ENCODE measurements at regions not wholly inside any gene's neighbourhood (a gene's known extent, or its start where the extent isn't known, plus 50 kb on each side); places are given as distances from the start of the nearest gene placed in this dataset.
"Not testable (repeated sequence)": the region's sequence is repeated elsewhere in the genome, so short reads cannot be mapped to it uniquely, and the experiment has no call there.

- no peak for ATAC-seq
These were observed 318.8 kb downstream of the TSN start for GRCh38 chr2:122074201-122074600.

GRCh38 chr2:122075381-122075780, 319.9 kb downstream of the TSN start:
- ATAC-seq = no peak

DNA sequence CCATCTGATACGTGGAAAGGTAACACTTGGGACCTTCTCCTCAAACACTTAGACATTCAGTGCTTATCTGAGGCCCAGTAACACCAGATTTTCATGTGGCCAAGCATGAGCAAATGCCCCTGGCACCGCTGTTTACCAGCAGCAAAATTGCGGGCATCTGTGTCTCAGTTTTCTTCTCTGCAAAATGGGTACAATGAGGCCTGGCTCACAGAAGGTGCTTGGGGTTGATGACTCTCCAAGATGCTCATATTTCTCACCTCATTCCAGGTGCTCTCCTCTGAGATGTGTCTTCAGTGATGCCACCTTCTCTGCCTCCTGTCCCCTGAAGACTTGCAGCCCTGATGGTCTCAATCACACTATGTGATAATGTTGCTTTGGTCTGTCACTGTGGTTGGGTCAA, 321.7 kb downstream of the TSN start:
- no peak for ATAC-seq

DNA sequence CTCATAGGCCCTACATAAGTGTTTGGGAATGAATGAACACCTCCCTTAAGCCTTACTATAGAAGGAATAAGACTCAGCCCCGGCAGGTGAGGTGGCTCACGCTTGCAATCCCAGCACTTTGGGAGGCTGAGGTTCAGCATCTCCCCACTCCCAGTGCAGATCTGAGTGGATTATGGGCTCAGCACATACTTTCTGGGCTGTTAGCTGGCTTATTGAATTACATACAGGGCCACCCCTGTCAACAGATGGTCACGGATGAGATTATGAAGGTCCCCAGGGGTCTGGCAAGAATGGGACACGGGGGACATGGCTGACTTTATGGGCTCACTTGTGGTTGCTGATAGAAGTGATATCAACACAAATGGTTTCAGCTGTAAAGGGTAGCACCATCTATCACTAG, 322.3 kb downstream of the TSN start:
- ATAC-seq = no peak

DNA sequence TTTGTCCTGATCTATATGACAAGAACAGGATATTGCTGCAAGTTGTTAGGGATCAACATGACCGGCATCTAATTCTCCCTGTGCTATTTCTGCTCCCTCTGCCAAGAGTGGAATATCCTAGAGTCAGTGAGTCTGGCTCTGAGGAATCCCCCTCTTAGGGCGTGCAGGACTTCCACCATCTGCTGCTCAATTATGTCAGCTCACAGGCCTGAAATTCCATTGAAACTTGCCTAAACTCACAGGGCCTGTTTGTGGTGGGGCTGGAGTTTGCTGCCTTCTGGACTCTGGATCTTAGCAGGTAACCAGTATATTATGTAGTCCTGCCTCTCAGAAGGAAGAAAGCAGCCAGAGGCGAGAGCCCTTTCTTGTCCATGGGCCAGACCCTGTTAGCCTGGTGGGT, 323.0 kb downstream of the TSN start:
- ATAC-seq = no peak

DNA sequence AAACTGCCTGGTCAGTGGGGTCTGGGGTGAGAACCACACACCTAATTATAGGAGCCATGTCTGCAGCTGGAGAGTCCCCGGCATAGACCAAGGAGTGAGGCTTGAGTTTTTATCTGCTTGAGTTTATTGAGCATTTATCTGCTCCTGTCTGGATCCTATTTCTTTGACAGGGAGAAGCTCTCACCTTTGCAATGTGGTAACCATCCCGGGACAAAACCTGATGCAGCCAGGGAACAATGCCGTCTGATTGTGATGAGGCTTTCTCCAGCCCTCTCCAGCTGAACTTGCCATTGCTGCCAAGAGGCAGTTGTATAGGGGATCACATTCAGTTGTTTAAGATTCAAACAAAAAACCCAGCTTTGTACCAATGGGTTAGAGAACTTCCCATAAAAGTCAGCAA, 324.4 kb downstream of the TSN start:
- ATAC-seq = no peak

DNA sequence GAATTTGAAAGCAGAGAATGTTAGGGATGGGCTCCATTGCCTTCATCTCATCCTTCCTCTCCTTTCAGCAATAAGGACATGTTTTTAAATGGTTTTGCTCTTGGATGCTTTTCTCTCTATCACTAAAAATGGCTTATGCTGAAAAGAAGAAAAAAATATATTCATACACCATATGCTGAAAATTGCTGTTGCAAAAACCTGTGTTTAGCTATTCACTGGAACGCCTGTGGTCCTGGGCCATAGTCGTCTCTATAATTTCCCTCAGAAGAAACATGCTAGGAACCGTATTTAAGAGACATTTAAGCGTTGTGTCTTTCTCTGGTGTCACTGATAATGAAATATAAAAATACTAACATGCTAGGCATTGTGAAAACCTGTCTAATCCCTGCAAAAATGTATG, 324.9 kb downstream of the TSN start:
- no peak for ATAC-seq

DNA sequence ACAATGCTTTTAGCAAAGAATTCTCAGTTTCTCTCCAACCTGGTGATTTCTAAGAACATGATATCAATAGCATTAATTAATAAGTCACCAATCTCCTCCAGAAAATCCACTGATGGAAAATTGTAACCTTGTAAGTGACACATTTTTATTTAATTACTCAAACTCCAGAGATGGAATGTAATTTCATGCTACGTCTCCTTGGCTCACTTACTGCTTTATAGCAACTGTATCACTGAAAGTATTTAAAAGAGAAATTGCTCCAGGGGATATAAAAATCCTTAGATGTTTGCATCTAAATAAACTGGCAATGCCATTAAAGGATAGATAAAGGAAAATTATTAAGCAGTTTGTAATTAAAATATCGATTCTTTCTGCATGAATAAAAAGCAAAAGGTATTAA, 325.4 kb downstream of the TSN start:
- no peak for ATAC-seq

DNA sequence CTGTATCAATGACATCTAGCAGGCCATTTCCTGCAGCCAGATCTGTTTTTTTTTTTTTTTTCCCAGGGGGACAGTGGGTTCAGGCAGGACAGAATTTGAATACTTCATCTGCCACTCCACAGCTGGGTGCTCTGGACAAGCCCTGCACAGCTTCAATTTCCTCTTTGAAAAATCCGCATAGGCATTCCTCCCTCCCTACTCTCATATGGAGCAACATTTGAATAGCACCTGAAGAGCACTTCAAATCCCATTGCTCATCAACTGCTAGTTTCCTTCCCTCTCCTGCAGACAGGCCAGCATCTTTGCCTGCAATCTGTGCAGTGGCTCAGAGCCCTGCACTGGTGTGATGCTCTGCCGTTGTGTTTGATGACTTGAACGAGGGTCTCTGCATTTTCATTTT, 326.3 kb downstream of the TSN start:
- ATAC-seq = no peak

DNA sequence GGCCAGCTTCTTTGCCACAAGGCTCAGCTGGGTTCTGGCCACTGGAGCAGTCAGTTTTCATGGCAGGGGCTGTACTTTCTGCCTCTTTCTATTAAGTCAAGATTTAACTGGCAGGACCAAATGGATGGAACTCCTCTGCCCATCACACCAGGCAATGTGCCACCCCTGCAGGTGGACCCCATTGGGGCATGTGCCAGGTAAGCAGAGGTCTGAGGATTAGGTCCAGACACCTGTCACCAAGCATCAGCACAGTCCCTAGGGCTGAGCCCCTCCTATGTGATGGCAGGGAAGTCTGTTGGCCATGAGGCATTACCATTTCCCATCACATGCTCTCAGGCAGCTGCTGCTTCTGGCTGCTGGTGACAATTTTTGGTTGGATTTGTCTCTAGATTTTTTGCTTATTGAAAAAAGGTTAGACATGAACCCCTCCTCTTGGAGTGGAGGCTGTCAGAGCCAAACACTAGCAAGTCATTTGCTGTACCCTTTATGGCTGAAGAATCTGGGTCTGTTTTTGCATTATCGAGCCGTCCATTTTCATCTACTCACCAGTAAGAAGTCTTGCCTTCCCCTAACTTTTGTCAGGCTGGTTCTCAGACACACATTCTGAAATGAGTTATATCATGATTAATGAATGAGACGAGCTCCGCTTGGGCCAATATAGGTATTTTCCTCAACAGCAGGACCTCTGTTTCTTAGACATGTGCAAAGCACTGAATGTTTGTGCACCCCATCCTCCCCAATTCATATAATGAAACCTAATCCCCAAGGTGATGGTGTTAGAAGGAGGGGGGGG, 328.0 kb downstream of the TSN start:
- no peak for ATAC-seq

DNA sequence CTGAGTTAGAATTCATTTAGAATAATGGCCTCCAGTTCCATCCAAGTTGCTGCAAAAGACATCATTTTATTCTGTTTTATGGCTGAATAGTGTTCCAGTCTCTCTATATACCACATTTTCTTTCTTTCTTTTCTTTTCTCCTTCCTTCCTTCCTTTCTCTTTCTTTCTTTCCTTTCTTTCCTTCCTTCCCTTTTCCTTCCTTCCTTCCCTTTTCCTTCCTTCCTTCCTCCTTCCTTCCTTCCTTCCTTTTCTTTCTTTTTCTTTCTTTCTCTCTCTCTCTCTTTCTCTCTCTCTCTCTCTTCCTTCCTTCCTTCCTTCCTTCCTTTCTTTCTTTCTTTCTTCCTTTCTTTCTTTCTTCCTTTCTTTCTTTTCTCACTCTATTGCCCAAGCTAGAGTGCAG, 330.2 kb downstream of the TSN start:
- not testable (repeated sequence) for ATAC-seq

- no peak for ATAC-seq
These were observed 339.1 kb downstream of the TSN start for GRCh38 chr2:122094557-122094956.

- no peak for ATAC-seq
These were observed 341.3 kb downstream of the TSN start for GRCh38 chr2:122096761-122097160.

- ATAC-seq = no peak
These were observed 342.9 kb downstream of the TSN start for GRCh38 chr2:122098306-122098705.

GRCh38 chr2:122100346-122100745, 344.9 kb downstream of the TSN start:
- ATAC-seq = no peak

DNA sequence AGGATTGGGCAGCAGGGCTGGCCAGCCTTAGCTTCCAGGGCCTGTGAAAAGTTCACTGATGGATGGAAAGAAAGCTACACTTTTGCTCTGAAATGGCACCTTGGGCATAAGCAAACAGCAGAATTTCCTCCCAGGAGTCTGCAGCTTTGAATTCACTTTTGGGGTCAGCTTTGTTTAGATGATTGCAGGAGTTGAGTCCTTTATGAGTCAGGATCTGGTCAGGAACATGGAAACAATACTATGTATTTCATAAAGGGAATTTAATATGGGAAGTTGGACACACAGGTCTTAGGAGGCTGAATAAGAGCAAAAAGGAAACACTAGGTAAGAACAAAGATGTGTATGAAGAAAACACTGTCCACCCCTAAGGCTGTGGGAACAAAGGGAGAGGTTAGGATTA, 345.3 kb downstream of the TSN start:
- ATAC-seq = no peak

GRCh38 chr2:122101319-122101718, 345.9 kb downstream of the TSN start:
- ATAC-seq = no peak

DNA sequence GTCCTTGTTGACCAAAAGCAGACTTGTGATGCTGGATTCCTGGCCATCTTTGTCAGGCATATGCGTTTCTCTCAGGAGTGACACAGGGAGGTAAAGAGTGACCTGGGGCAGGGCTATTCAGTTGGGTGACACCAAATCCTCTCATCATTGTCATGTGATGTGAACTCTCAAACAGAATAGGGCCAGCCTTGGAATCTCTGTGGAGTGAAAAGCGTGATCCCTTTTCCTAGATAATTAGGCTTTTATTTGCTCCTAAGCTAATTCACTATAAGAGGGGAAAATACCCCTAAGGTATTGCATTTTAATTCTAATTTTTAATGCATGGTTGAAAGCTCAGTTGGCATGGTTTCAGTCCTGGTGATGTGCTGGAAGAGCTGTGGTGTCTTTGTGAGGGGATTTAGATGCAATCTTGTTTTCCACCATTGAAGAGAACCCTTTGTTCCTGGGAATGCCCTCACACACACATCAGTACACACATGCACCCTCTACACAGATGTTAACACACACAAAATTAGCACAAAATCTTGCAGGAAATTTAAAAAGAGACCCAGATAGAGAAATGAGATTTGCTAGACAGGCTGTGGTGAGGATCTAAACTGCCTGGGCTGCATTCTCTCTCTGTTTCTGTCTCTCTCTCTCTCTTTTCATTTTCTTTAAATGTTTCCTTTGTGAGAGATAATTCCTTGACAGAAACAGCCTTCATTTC, 349.9 kb downstream of the TSN start:
- no peak for ATAC-seq

- ATAC-seq = no peak
These were observed 350.4 kb downstream of the TSN start for GRCh38 chr2:122105877-122106206.

- ATAC-seq = no peak
These were observed 352.7 kb downstream of the TSN start for GRCh38 chr2:122108186-122108585.

DNA sequence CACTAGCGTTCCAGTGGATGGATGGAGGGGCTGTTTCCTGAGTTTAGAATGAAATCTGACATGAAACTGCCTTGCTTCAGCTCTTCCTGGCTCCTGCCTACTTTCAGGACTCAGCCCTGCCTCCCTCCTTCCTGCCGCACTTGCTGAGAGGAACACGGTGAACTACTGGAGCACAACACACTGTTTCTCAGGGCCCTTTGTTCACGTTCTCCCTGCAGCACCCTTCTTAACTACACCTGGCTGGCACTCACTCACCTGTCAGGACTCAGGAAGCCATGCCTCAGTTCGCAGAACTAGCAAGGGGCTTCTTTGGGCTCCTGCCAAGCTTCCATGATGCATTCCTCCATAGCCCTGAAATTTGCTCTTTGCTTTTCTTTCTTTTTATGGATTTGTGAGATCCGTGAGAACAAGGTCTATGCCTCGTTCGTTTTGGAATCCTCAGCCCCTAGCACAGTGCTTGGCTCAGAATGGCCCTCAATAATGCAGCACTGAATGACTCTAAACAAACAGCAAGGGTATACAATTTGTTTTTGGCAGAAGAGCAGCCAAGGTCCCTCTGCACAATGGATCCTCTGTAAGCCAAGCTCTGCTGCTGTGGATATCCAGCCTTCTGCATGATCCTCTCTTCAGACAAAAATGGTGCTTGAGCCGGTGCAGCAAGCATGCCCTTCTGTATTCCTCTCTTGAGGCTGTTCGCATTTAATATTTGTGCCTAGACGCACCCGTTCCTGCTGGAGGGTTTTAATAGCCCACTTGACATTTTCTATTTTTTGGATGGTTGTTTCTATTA, 357.0 kb downstream of the TSN start:
- ATAC-seq = no peak

- ATAC-seq = no peak
These were observed 359.0 kb downstream of the TSN start for GRCh38 chr2:122114421-122114820.

DNA sequence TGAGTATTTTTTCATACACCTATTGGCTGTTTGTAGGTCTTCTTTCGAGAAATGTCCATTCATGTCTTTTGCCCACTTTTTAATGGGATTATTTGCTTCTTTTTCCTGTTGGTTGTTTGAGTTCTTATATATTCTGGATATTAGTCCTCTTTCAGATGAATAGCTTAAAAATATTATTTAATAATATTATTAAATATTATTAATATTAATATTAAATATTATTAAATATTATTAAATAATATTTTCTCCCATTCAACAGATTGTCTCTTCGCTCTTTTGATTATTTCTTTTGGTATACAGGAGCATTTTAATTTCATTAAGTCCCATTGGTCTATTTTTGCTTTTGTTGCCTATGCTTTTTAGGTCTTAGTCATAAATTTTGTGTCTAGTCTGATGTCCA, 361.9 kb downstream of the TSN start:
- ATAC-seq = no peak

DNA sequence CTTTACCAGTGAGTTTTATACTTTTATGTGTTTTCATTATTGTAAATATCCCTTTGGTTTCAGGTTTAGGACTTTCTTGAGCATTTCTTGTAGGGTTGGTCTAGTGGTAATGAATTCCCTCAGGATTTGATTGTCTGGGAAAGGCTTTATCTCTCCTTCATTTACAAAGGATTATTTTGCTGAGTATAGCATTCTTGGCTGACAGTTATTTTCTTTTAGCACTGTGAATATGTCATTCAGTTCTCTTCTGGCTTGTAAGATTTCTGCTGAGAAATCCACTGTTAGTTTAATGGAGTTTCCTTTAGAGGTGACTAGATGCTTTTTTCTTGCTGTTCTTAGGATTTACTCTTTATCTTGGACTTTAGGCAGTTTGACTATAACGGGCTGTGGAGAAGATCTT, 373.9 kb downstream of the TSN start:
- ATAC-seq = no peak

Data from esophagus mucosa (tissue), 1 donor.